HG02678 (cell line): ENCODE measurements at regions not wholly inside any gene's neighbourhood (a gene's known extent, or its start where the extent isn't known, plus 50 kb on each side); places are given as distances from the start of the nearest gene placed in this dataset.

Experiments used
- ATAC-seq: cut with Tn5 transposase; IDR thresholded peaks from one replicate; pipeline ENCODE4 v1.9.1; 2021; ENCODE audit warnings: mild to moderate bottlenecking, moderate library complexity; ENCODE audit not compliant: unreplicated experiment

- no peak for ATAC-seq
These were observed 783.6 kb upstream of the ZEB2 start for GRCh38 chr2:145303536-145303935.

- ATAC-seq = no peak
These were observed 783.0 kb upstream of the ZEB2 start for GRCh38 chr2:145302886-145303285.

- ATAC-seq = no peak
These were observed 782.5 kb upstream of the ZEB2 start for GRCh38 chr2:145302451-145302850.

- no peak for ATAC-seq
These were observed 779.4 kb upstream of the ZEB2 start for GRCh38 chr2:145299368-145299767.

GRCh38 chr2:145292166-145292565 is 772.2 kb upstream of the ZEB2 start:
- ATAC-seq = no peak

GRCh38 chr2:145290986-145291385 is 771.1 kb upstream of the ZEB2 start:
- no peak for ATAC-seq

GRCh38 chr2:145289946-145290345 is 770.0 kb upstream of the ZEB2 start:
- no peak for ATAC-seq

GRCh38 chr2:145288650-145289496 is 769.0 kb upstream of the ZEB2 start:
- no peak for ATAC-seq

GRCh38 chr2:145287736-145288135 is 767.8 kb upstream of the ZEB2 start:
- ATAC-seq = no peak

GRCh38 chr2:145286716-145287275 is 766.9 kb upstream of the ZEB2 start:
- ATAC-seq = no peak

GRCh38 chr2:145284551-145284950 is 764.6 kb upstream of the ZEB2 start:
- no peak for ATAC-seq

GRCh38 chr2:145283131-145283530 is 763.2 kb upstream of the ZEB2 start:
- ATAC-seq = no peak

- ATAC-seq = no peak
These were observed 758.0 kb upstream of the ZEB2 start for GRCh38 chr2:145277922-145278321.

GRCh38 chr2:145273840-145274239 is 753.9 kb upstream of the ZEB2 start:
- no peak for ATAC-seq

GRCh38 chr2:145268931-145269330 is 749.0 kb upstream of the ZEB2 start:
- no peak for ATAC-seq

- no peak for ATAC-seq
These were observed 747.5 kb upstream of the ZEB2 start for GRCh38 chr2:145267451-145267850.

GRCh38 chr2:145265244-145265643 is 745.3 kb upstream of the ZEB2 start:
- ATAC-seq = no peak

- no peak for ATAC-seq
These were observed 740.8 kb upstream of the ZEB2 start for GRCh38 chr2:145260674-145261073.

GRCh38 chr2:145260081-145260480 is 740.2 kb upstream of the ZEB2 start:
- ATAC-seq = no peak

- ATAC-seq = no peak
These were observed 739.1 kb upstream of the ZEB2 start for GRCh38 chr2:145258903-145259579.

GRCh38 chr2:145257931-145258330 is 738.0 kb upstream of the ZEB2 start:
- ATAC-seq = no peak

GRCh38 chr2:145256551-145256950 is 736.6 kb upstream of the ZEB2 start:
- no peak for ATAC-seq
